Heart left ventricle (tissue), 16 donors: ENCODE measurements at regions not wholly inside any gene's neighbourhood (a gene's known extent, or its start where the extent isn't known, plus 50 kb on each side); places are given as distances from the start of the nearest gene placed in this dataset.
"Not testable (repeated sequence)": the region's sequence is repeated elsewhere in the genome, so short reads cannot be mapped to it uniquely, and the experiment has no call there.

ENCODE experiments used
- ATAC-seq, 4 donors: fragments of 200-7000 bp; cut with Tn5 transposase; one replicate each; pipeline ENCODE4 v1.9.1; 2020 to 2022; ENCODE audit warnings: moderate library complexity in 4 of 4, mild to moderate bottlenecking in 3 of 4, moderate number of reproducible peaks in 1 of 4
- DNase-seq, 5 donors: peaks; one replicate each; pipeline ENCODE4 v3.0.0-alpha.2; 2020
- H3K27ac ChIP-seq, 12 donors: fragments of 200-600 bp; sonication (generic) in 4 of 12; one replicate each; pipeline versions ENCODE4 v1.5.0 to v1.8.0; 2016 to 2022; ENCODE audit warnings: mild to moderate bottlenecking in 2 of 12
- H3K27me3 ChIP-seq, 9 donors: fragments of 200-600 bp; sonication (generic) in 2 of 9; one replicate each; pipeline versions ENCODE4 v1.5.1 to v1.8.0; 2016 to 2022; ENCODE audit warnings: mild to moderate bottlenecking in 3 of 9
- H3K36me3 ChIP-seq, 9 donors: fragments of 200-600 bp; sonication (generic) in 2 of 9; one replicate each; pipeline versions ENCODE4 v1.5.0 to v1.8.0; 2018 to 2022; ENCODE audit warnings: mild to moderate bottlenecking in 2 of 9
- H3K4me1 ChIP-seq, 12 donors: fragments of 200-600 bp; sonication (generic) in 4 of 12; one replicate each; pipeline versions ENCODE4 v1.5.0 to v1.8.0; 2016 to 2022; ENCODE audit warnings: mild to moderate bottlenecking in 3 of 12
- H3K4me3 ChIP-seq, 12 donors: fragments of 200-600 bp; sonication (generic) in 4 of 12; one replicate each; pipeline versions ENCODE4 v1.5.0 to v1.8.0; 2017 to 2022; ENCODE audit warnings: mild to moderate bottlenecking in 9 of 12, moderate library complexity in 4 of 12
- H3K9me3 ChIP-seq, 12 donors: fragments of 200-600 bp; sonication (generic) in 4 of 12; one replicate each; pipeline versions ENCODE4 v1.5.0 to v1.8.0; 2016 to 2022; ENCODE audit warnings: mild to moderate bottlenecking in 1 of 12
- POLR2A ChIP-seq, 2 donors: fragments of 450-650 bp; IDR thresholded peaks; one replicate each; pipeline ENCODE4 v1.6.1; 2017; ENCODE audit warnings: antibody characterized with exemption in 2 of 2, mild to moderate bottlenecking in 2 of 2, moderate library complexity in 2 of 2
- WGBS, 4 donors: extraction: QIAGEN DNeasy Blood & Tissue Kit in 2 of 4; methylation state at CpG; one replicate each; pipeline versions ENCODE4 v1.1.5 to v1.1.7; 2013 to 2018; 5-methylcytosine and 5-hydroxymethylcytosine counted together
- intact Hi-C, 10 donors: fragments of 100-400 bp; cut with DNase I; formaldehyde crosslinking; loops; one replicate each; pipeline versions ENCODE4 v1.11.1 to v1.14.2; 2022
- TF ChIP-seq, protein P1 (sequence below), 12 donors: fragments of 200-600 bp; sonication (generic) in 4 of 12; IDR thresholded peaks; one replicate each; pipeline versions ENCODE4 v1.5.0 to v1.8.0; 2018 to 2022; ENCODE audit warnings: antibody characterized with exemption in 12 of 12, mild to moderate bottlenecking in 5 of 12
- donor health status: ischemic (EF 13 %, LVEDD 7.1; RV severe dilation, severe dysfunction).
- donor health status: healthy with polysubstance abuse.
- donor health status: DM: no; HTN: yes; CAD: no.
- donor health status: DM: no; HTN: no; CAD: no.
- donor health status: ischemic (EF 25% LVEDD 6.9; RV normal size, moderate dysfunction).
- donor health status: ischemic (EF 25% LVEDD 5.7; RV mildly dilated, moderate dysfunction).
- donor health status: healthy.
- donor health status: DM: yes; HTN: yes; CAD: no.
- donor health status: ischemic (EF 35%, LVEDD 5.7; RV mildly dilated, moderate dysfunction).
- donor health status: nonischemic (EF 11% LVEDD 7.7; RV severe dilation, severe dysfunction).
- donor health status: DM: yes; HTN: yes; CAD: no.
- donor health status: PGD.
- donor health status: ischemic (EF 29% LVEDD 5.4; RV normal size, mild dysfunction).
- donor health status: nonischemic (EF 23%, LVEDD 6.1; RV moderate dilation, normal function).

DNA sequence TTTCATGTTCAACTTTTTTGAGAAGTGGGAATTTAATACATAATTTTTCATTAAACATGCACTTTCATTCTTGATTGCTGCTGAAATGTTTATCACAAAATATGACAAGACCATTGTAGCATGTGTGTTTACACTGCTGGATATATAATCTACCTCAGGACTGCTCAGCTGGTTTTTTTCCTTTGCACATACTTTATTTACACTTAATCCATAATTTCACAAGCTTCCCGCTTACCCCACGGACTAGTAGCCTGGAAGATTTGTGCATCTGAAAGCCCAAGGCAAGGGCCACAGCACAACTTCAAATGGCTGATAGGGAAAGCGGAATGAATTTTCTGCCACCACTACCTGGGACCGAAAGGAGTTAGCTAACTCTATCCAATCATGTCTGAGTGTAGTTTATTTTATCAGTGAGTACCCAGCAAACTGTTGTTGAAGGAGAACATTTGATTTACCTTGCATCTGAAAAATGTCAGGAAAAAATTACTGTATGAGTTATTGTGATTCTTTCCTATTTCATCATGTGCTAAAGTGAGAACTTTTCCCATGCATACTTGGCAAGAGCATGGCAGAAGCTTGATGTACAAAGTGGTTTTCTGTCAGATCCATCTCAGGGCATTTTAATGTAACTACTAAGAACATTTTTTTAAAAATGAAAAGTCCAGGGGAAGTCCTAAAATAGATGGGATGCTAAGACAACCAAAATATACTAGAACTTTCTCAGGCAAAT, 558.2 kb upstream of the USP24 start:
- Histone ChIP-seq H3K27ac (no peak overlapping the region), H3K9me3 (peaks cover 0 to 15% (median 2%) of the 10 kb centered on the region in 12 donors), H3K36me3 (no peaks in the 10 kb centered on the region), H3K27me3 (no peaks in the 10 kb centered on the region), H3K4me1 (no peaks in the 10 kb centered on the region), H3K4me3 (no peak overlapping the region)
- 91 to 97% (median 92%) methylated on average over 4 of the region's 4 CpGs for WGBS, 4 donors
- no peak for DNase-seq
- ATAC-seq, result no peak
- TF ChIP-seq, protein P1, sequence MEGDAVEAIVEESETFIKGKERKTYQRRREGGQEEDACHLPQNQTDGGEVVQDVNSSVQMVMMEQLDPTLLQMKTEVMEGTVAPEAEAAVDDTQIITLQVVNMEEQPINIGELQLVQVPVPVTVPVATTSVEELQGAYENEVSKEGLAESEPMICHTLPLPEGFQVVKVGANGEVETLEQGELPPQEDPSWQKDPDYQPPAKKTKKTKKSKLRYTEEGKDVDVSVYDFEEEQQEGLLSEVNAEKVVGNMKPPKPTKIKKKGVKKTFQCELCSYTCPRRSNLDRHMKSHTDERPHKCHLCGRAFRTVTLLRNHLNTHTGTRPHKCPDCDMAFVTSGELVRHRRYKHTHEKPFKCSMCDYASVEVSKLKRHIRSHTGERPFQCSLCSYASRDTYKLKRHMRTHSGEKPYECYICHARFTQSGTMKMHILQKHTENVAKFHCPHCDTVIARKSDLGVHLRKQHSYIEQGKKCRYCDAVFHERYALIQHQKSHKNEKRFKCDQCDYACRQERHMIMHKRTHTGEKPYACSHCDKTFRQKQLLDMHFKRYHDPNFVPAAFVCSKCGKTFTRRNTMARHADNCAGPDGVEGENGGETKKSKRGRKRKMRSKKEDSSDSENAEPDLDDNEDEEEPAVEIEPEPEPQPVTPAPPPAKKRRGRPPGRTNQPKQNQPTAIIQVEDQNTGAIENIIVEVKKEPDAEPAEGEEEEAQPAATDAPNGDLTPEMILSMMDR (IDR thresholded peaks at IDR 0.05), result no peak
- intact Hi-C loops, result no loop called here

DNA sequence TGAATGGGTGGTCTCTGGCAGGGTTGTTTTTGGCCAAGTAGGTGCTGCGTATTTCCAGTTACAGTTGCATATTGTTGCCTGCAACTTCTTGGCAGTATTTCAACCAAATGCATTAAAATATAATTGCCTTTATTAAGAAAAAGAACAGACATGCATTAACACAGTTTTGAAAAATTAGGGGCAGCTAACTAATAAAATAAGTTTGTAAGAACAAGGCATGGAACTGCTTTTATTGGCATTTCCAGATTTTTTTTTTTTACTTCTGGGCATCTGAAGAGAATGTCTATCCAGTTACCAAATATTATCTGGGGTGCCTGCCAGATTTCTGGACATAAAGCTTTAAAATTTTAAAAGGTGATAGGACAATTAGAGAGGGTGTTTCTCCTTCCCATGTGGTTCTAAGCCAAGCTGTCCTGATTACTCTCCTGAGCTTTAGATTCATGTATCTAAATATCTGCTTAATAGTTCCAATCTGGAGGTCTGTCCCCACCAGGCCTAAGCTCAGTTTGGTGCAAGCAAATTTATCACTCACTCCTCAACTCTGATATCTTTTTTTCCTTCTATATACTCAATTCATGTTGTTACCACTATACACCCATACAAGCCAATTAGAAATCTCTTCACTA, 553.3 kb upstream of the USP24 start:
- DNase-seq, result no peak
- no peak for TF ChIP-seq POLR2A (IDR thresholded peaks at IDR 0.05)
- TF ChIP-seq, protein P1 (IDR thresholded peaks at IDR 0.05), result no peak
- Histone ChIP-seq H3K27me3 (no peaks in the 10 kb centered on the region), H3K4me1 (no peaks in the 10 kb centered on the region), H3K4me3 (no peak overlapping the region), H3K27ac (no peak overlapping the region), H3K36me3 (no peaks in the 10 kb centered on the region), H3K9me3 (peaks cover 0 to 5% (median 0%) of the 10 kb centered on the region in 12 donors)
- 86 to 100% (median 91%) methylated on average over 1 of the region's 1 CpG for WGBS, 4 donors
- intact Hi-C loops, result no loop called here
- no peak for ATAC-seq

DNA sequence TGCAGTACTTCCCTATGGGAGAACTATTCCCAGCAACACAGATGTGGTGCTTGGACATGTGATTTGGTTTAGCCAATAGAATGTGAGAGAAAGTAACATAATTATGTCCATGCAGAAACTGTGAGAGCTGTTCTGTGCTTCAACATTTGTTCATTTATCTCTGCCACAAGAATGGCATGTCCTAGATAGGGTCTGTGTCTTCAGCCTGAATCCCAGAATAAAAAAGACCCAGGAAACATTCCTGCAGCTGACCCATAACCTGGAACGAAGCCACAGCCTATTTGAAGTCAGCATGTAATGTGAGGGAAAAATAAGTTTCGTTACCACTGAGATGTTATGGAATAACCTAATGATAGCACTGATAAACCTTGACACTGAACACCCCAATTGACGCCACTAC, 552.0 kb upstream of the USP24 start:
- intact Hi-C loops, result no loop called here
- DNase-seq, result no peak
- peaks cover 0 to 13% (median 0%) of the 10 kb centered on the region in 12 donors for H3K9me3 ChIP-seq
- no peaks in the 10 kb centered on the region for H3K4me1 ChIP-seq
- TF ChIP-seq, protein P1 (IDR thresholded peaks at IDR 0.05), result no peak
- TF ChIP-seq POLR2A (IDR thresholded peaks at IDR 0.05), result no peak
- no peak overlapping the region for H3K4me3 ChIP-seq
- H3K36me3 ChIP-seq, result no peaks in the 10 kb centered on the region
- H3K27ac ChIP-seq, result no peak overlapping the region
- no peaks in the 10 kb centered on the region for H3K27me3 ChIP-seq
- no peak for ATAC-seq
- WGBS, 4 donors, result 78 to 90% (median 85%) methylated on average over 3 of the region's 3 CpGs

DNA sequence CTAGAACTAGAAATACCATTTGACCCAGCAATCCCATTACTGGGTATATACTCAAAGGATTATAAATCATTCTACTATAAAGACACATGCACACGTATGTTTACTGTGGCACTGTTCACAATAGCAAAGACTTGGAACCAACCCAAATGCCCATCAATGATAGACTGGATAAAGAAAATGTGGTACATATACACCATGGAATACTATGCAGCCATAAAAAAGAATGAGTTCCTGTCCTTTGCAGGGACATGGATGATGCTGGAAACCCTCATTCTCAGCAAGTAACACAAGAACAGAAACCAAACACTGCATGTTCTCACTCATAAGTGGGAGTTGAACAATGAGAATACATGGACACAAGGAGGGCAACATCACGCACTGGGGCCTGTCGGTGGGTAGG, 550.3 kb upstream of the USP24 start:
- 89 to 99% (median 94%) methylated on average over 3 of the region's 3 CpGs for WGBS, 4 donors
- DNase-seq, intact Hi-C loops, H3K27ac ChIP-seq, H3K4me1 ChIP-seq, H3K36me3 ChIP-seq, ATAC-seq, H3K4me3 ChIP-seq, H3K27me3 ChIP-seq: not testable (repeated sequence)
- peaks cover 0 to 19% (median 0%) of the 10 kb centered on the region in 12 donors for H3K9me3 ChIP-seq
